SIG-M5 (cell line): ENCODE measurements at regions not wholly inside any gene's neighbourhood (a gene's known extent, or its start where the extent isn't known, plus 50 kb on each side); places are given as distances from the start of the nearest gene placed in this dataset.
"Not testable (repeated sequence)": the region's sequence is repeated elsewhere in the genome, so short reads cannot be mapped to it uniquely, and the experiment has no call there.

Source experiments
- DNase-seq: peaks from one replicate; lab custom pipeline; 2025; lab: John Stamatoyannopoulos, UW

GRCh38 chr2:95654897-95655296 is 63.1 kb downstream of the TRIM43 start:
- DNase-seq, result not testable (repeated sequence)

GRCh38 chr2:95656553-95656952 is 64.8 kb downstream of the TRIM43 start:
- not testable (repeated sequence) for DNase-seq

- DNase-seq, result not testable (repeated sequence)
Measured at GRCh38 chr2:95657937-95658336, 66.1 kb downstream of the TRIM43 start.

GRCh38 chr2:95660766-95661562 is 69.2 kb downstream of the TRIM43 start:
- DNase-seq, result not testable (repeated sequence)

GRCh38 chr2:95663471-95664441 is 72.0 kb downstream of the TRIM43 start:
- DNase-seq, result not testable (repeated sequence)

- DNase-seq, result not testable (repeated sequence)
Measured at GRCh38 chr2:95666636-95667035, 74.8 kb downstream of the TRIM43 start.

- no peak for DNase-seq
Measured at GRCh38 chr2:95667480-95667879, 75.7 kb downstream of the TRIM43 start.

GRCh38 chr2:95668934-95669333 is 77.1 kb downstream of the TRIM43 start:
- not testable (repeated sequence) for DNase-seq

GRCh38 chr2:95669441-95669991 is 77.7 kb downstream of the TRIM43 start:
- no peak for DNase-seq

GRCh38 chr2:95670167-95670566 is 78.4 kb downstream of the TRIM43 start:
- no peak for DNase-seq

GRCh38 chr2:95670686-95671085 is 78.9 kb downstream of the TRIM43 start:
- no peak for DNase-seq

- DNase-seq, result not testable (repeated sequence)
Measured at GRCh38 chr2:95671171-95671570, 79.4 kb downstream of the TRIM43 start.

GRCh38 chr2:95671992-95672391 is 80.2 kb downstream of the TRIM43 start:
- DNase-seq, result not testable (repeated sequence)

- DNase-seq, result not testable (repeated sequence)
Measured at GRCh38 chr2:95672500-95672899, 80.7 kb downstream of the TRIM43 start.

GRCh38 chr2:95674186-95674585 is 82.4 kb downstream of the TRIM43 start:
- DNase-seq, result no peak

- DNase-seq, result not testable (repeated sequence)
Measured at GRCh38 chr2:95676573-95676972, 84.8 kb downstream of the TRIM43 start.

- no peak for DNase-seq
Measured at GRCh38 chr2:95677346-95677745, 85.5 kb downstream of the TRIM43 start.

GRCh38 chr2:95677833-95678232 is 86.0 kb downstream of the TRIM43 start:
- not testable (repeated sequence) for DNase-seq

- DNase-seq, result not testable (repeated sequence)
Measured at GRCh38 chr2:95681158-95681557, 89.4 kb downstream of the TRIM43 start.

GRCh38 chr2:95681589-95682081 is 89.8 kb downstream of the TRIM43 start:
- not testable (repeated sequence) for DNase-seq

GRCh38 chr2:95682889-95683517 is 91.2 kb downstream of the TRIM43 start:
- not testable (repeated sequence) for DNase-seq

- no peak for DNase-seq
Measured at GRCh38 chr2:95685513-95685912, 93.7 kb downstream of the TRIM43 start.
